H1 (cell line): ENCODE measurements at regions not wholly inside any gene's neighbourhood (a gene's known extent, or its start where the extent isn't known, plus 50 kb on each side); places are given as distances from the start of the nearest gene placed in this dataset.

Source experiments
- CTCF ChIA-PET: fragments of 300-600 bp; sonication (Branson Sonifier 250); formaldehyde crosslinking; loops from one replicate; lab custom pipeline; 2021; ENCODE audit not compliant: partially characterized antibody; lab: Charles Lee
- POLR2A ChIA-PET: fragments of 300-600 bp; sonication (Branson Sonifier 250); formaldehyde crosslinking; loops from one replicate; lab custom pipeline; 2021; ENCODE audit warnings: inconsistent platforms; ENCODE audit not compliant: partially characterized antibody; lab: Charles Lee
- DNase-seq, 2 experiments: peaks; one replicate each; pipeline versions ENCODE4 v3.0.0 to v3.0.0-alpha.2; 2010 to 2022; ENCODE audit warnings: low spot score in 2 of 2, low read depth in 1 of 2, mixed read lengths in 1 of 2
- FAIRE-seq: peaks from 2 replicates; lab custom pipeline; 2011; peaks lifted over from hg19 to GRCh38; lab: Jason Lieb, UNC
- H2AFZ ChIP-seq: 2 replicates; pipeline ENCODE4 v1.8.1; 2012; ENCODE audit warnings: low read length, inconsistent platforms
- H2AK5ac ChIP-seq: 2 replicates; pipeline ENCODE4 v1.6.1; 2013; ENCODE audit warnings: low read depth, low read length
- H2BK120ac ChIP-seq: replicated peaks from 2 replicates; pipeline ENCODE3; 2013; ENCODE audit warnings: low read depth, low read length, inconsistent platforms
- H2BK12ac ChIP-seq: 2 replicates; pipeline ENCODE4 v1.6.1; 2013; ENCODE audit warnings: low read depth, low read length
- H2BK15ac ChIP-seq: 2 replicates; pipeline ENCODE4 v1.6.1; 2013; ENCODE audit warnings: low read length
- H2BK20ac ChIP-seq: 2 replicates; pipeline ENCODE4 v1.6.1; 2013; ENCODE audit warnings: low read length
- H2BK5ac ChIP-seq: 2 replicates; pipeline ENCODE4 v1.6.1; 2013; ENCODE audit warnings: low read depth, low read length
- H3K14ac ChIP-seq: 2 replicates; pipeline ENCODE4 v1.6.1; 2013; ENCODE audit warnings: inconsistent platforms; ENCODE audit not compliant: insufficient read length
- H3K18ac ChIP-seq: 2 replicates; pipeline ENCODE4 v1.6.1; 2013; ENCODE audit warnings: low read length; ENCODE audit errors: extremely low read depth
- H3K23ac ChIP-seq: 2 replicates; pipeline ENCODE4 v1.6.1; 2013; ENCODE audit warnings: inconsistent platforms; ENCODE audit not compliant: insufficient read length
- H3K23me2 ChIP-seq: 2 replicates; pipeline ENCODE4 v1.6.1; 2013; ENCODE audit warnings: low read depth, low read length
- H3K27ac ChIP-seq: 2 replicates; pipeline ENCODE4 v1.6.1; 2011; ENCODE audit warnings: low read depth, low read length, inconsistent platforms
- H3K27me3 ChIP-seq, 4 experiments: replicated peaks in 1 of 4; 1 replicate in 1 of 4; 2 replicates in 3 of 4; pipeline versions ENCODE4 v1.6.1 to v1.8.1; 2011 to 2013; ENCODE audit warnings: low read length in 3 of 4, mild to moderate bottlenecking in 3 of 4, inconsistent platforms in 2 of 4, mixed read lengths in 2 of 4, moderate library complexity in 1 of 4; ENCODE audit not compliant: control insufficient read depth in 3 of 4, insufficient read depth in 3 of 4; ENCODE audit errors: extremely low read depth in 1 of 4
- H3K36me3 ChIP-seq, 4 experiments: 2 replicates each; pipeline versions ENCODE4 v1.6.1 to v1.8.1; 2011 to 2013; ENCODE audit warnings: mild to moderate bottlenecking in 4 of 4, low read length in 3 of 4, moderate library complexity in 2 of 4, control low read depth in 1 of 4, inconsistent platforms in 1 of 4; ENCODE audit not compliant: insufficient read depth in 4 of 4, control insufficient read depth in 2 of 4
- H3K4ac ChIP-seq: replicated peaks from 2 replicates; pipeline ENCODE3; 2013; ENCODE audit warnings: low read length, low read depth, mixed read lengths, inconsistent platforms; ENCODE audit not compliant: insufficient read length
- H3K4me1 ChIP-seq, 4 experiments: replicated peaks in 1 of 4; 1 replicate in 1 of 4; 2 replicates in 3 of 4; pipeline versions ENCODE4 v1.6.1 to v1.8.1; 2011 to 2013; ENCODE audit warnings: low read length in 3 of 4, inconsistent platforms in 2 of 4, mixed read lengths in 1 of 4; ENCODE audit not compliant: insufficient read depth in 4 of 4, control insufficient read depth in 3 of 4
- H3K4me2 ChIP-seq, 2 experiments: 2 replicates each; pipeline versions ENCODE4 v1.6.1 to v1.8.1; 2011 to 2013; ENCODE audit warnings: low read depth in 2 of 2, low read length in 2 of 2, control low read depth in 1 of 2, inconsistent platforms in 1 of 2, mild to moderate bottlenecking in 1 of 2; ENCODE audit not compliant: insufficient read depth in 1 of 2
- H3K4me3 ChIP-seq, 4 experiments: fragments of 200-600, 300-600 bp in 1 of 4; sonication (generic), shearing (Covaris generic), sonication (Bioruptor Twin) in 1 of 4; 2 replicates each; pipeline versions ENCODE4 v1.5.1 to v1.8.1; 2011 to 2016; ENCODE audit warnings: low read length in 4 of 4, low read depth in 3 of 4, control low read depth in 2 of 4, inconsistent platforms in 2 of 4, mild to moderate bottlenecking in 2 of 4, mixed read lengths in 1 of 4, moderate library complexity in 1 of 4; ENCODE audit not compliant: insufficient read depth in 2 of 4; ENCODE audit errors: extremely low read depth in 1 of 4
- H3K56ac ChIP-seq: replicated peaks from 2 replicates; pipeline ENCODE3; 2013; ENCODE audit warnings: low read depth, mild to moderate bottlenecking, mixed read lengths, low read length, inconsistent platforms; ENCODE audit not compliant: insufficient read length
- H3K79me1 ChIP-seq: 2 replicates; pipeline ENCODE4 v1.6.1; 2013; ENCODE audit warnings: low read depth, low read length, control low read depth
- H3K79me2 ChIP-seq, 2 experiments: 2 replicates each; pipeline versions ENCODE4 v1.6.1 to v1.8.1; 2012 to 2013; ENCODE audit warnings: low read length in 2 of 2, mild to moderate bottlenecking in 2 of 2, inconsistent platforms in 1 of 2; ENCODE audit not compliant: insufficient read depth in 2 of 2, control insufficient read depth in 1 of 2
- H3K9ac ChIP-seq, 4 experiments: replicated peaks in 1 of 4; 1 replicate in 1 of 4; 2 replicates in 3 of 4; pipeline versions ENCODE4 v1.6.1 to v1.8.1; 2011 to 2013; ENCODE audit warnings: low read depth in 3 of 4, low read length in 3 of 4, control low read depth in 2 of 4, mild to moderate bottlenecking in 2 of 4, moderate library complexity in 2 of 4, inconsistent platforms in 1 of 4; ENCODE audit errors: extremely low read depth in 1 of 4
- H3K9me3 ChIP-seq, 2 experiments: 2 replicates each; pipeline versions ENCODE4 v1.6.1 to v1.8.1; 2012 to 2013; ENCODE audit warnings: mild to moderate bottlenecking in 2 of 2, moderate library complexity in 2 of 2, control low read depth in 1 of 2, inconsistent platforms in 1 of 2, low read depth in 1 of 2, low read length in 1 of 2, mixed read lengths in 1 of 2; ENCODE audit not compliant: insufficient read depth in 2 of 2
- H4K20me1 ChIP-seq, 2 experiments: replicated peaks in 1 of 2; 2 replicates each; pipeline versions ENCODE3 to v1.8.1; 2011 to 2013; ENCODE audit warnings: inconsistent platforms in 2 of 2, low read length in 2 of 2, mild to moderate bottlenecking in 1 of 2; ENCODE audit not compliant: insufficient read depth in 2 of 2, control insufficient read depth in 1 of 2
- H4K5ac ChIP-seq: 2 replicates; pipeline ENCODE4 v1.6.1; 2013; ENCODE audit warnings: low read length, low read depth, mixed read lengths, inconsistent platforms; ENCODE audit not compliant: insufficient read length
- H4K8ac ChIP-seq: 2 replicates; pipeline ENCODE4 v1.8.0; 2013; ENCODE audit warnings: mild to moderate bottlenecking, moderate library complexity, low read length, inconsistent platforms; ENCODE audit not compliant: insufficient read depth; ENCODE audit errors: extremely low read depth
- H4K91ac ChIP-seq: replicated peaks from 2 replicates; pipeline ENCODE3; 2013; ENCODE audit warnings: low read length, mixed read lengths, inconsistent platforms; ENCODE audit not compliant: insufficient read length
- CEBPB ChIP-seq: IDR thresholded peaks from 2 replicates; pipeline ENCODE4 v1.6.1; 2012; ENCODE audit warnings: low read depth, low read length
- KDM5A ChIP-seq: fragments of 200-600 bp; IDR thresholded peaks from 2 replicates; pipeline ENCODE4 v1.7.1; 2012; ENCODE audit warnings: mild to moderate bottlenecking, low read length, inconsistent platforms, mixed read lengths
- NRF1 ChIP-seq: IDR thresholded peaks from 2 replicates; pipeline ENCODE4 v1.6.1; 2011; ENCODE audit warnings: mild to moderate bottlenecking, low read depth, low read length, improper control_type of control experiment
- POU5F1 ChIP-seq: IDR thresholded peaks from 2 replicates; pipeline ENCODE4 v1.6.1; 2011; ENCODE audit warnings: low read depth, mild to moderate bottlenecking, low read length, moderate library complexity
- SP2 ChIP-seq: IDR thresholded peaks from 2 replicates; pipeline ENCODE4 v1.6.1; 2012; ENCODE audit warnings: mild to moderate bottlenecking, low read length, inconsistent platforms
- USF2 ChIP-seq: IDR thresholded peaks from 2 replicates; pipeline ENCODE4 v1.6.1; 2011; ENCODE audit warnings: low read length, improper control_type of control experiment
- WGBS, 2 experiments: shearing (Covaris generic) in 1 of 2; methylation state at CpG; one replicate each; pipeline versions ENCODE4 v1.1.6 to v1.1.7; 2013 to 2015; ENCODE audit warnings: low lambda C conversion rate in 2 of 2, mixed read lengths in 2 of 2, inconsistent platforms in 1 of 2, low coverage in 1 of 2, missing lambda C conversion rate in 1 of 2; ENCODE audit not compliant: insufficient replicate concordance in 2 of 2, insufficient coverage in 1 of 2, insufficient read length in 1 of 2; ENCODE audit errors: extremely low coverage in 1 of 2, missing lambda C conversion rate in 1 of 2; 5-methylcytosine and 5-hydroxymethylcytosine counted together

GRCh38 chr7:84822941-84823510 is 363.8 kb downstream of the SEMA3D start:
- H4K5ac ChIP-seq = no peak overlapping the region
- H3K14ac ChIP-seq = no peak overlapping the region
- H3K27me3 ChIP-seq = no peaks in the 10 kb centered on the region
- H3K23ac ChIP-seq = no peak overlapping the region
- CTCF ChIA-PET = no interaction called here
- H4K20me1 ChIP-seq = no peaks in the 10 kb centered on the region
- H3K27ac ChIP-seq = no peak overlapping the region
- no peaks in the 10 kb centered on the region for H3K36me3 ChIP-seq
- no peak overlapping the region for H3K9ac ChIP-seq
- no peak overlapping the region for H2BK15ac ChIP-seq
- no peak overlapping the region for H2AK5ac ChIP-seq
- H3K79me1 ChIP-seq = no peaks in the 10 kb centered on the region
- no peak overlapping the region for H3K18ac ChIP-seq
- H2BK5ac ChIP-seq = no peak overlapping the region
- no peak overlapping the region for H4K91ac ChIP-seq
- no peak overlapping the region for H2BK20ac ChIP-seq
- H3K79me2 ChIP-seq = no peaks in the 10 kb centered on the region
- no peak overlapping the region for H3K4ac ChIP-seq
- POLR2A ChIA-PET = no interaction called here
- H3K23me2 ChIP-seq = no peaks in the 10 kb centered on the region
- no peak overlapping the region for H2BK12ac ChIP-seq
- H2AFZ ChIP-seq = no peak overlapping the region
- H3K4me1 ChIP-seq = no peaks in the 10 kb centered on the region
- no peaks in the 10 kb centered on the region for H3K9me3 ChIP-seq
- FAIRE-seq (no peak), DNase-seq (no peak)
- no peak overlapping the region for H4K8ac ChIP-seq
- no peak overlapping the region for H2BK120ac ChIP-seq
- H3K4me3 ChIP-seq = no peak overlapping the region
- H3K4me2 ChIP-seq = no peak overlapping the region
- H3K56ac ChIP-seq = no peak overlapping the region
- 96% methylated on average over 6 of the region's 6 CpGs; no CpG with 5 or more reads in 1 of the 2 experiments for WGBS, 2 experiments
- no peak for TF ChIP-seq SP2
- no peak for TF ChIP-seq USF2
- no peak for TF ChIP-seq KDM5A
- no peak for TF ChIP-seq CEBPB
- TF ChIP-seq NRF1 = no peak
- no peak for TF ChIP-seq POU5F1
